ENCODE measurements at regions not wholly inside any gene's neighbourhood (a gene's known extent, or its start where the extent isn't known, plus 50 kb on each side); places are given as distances from the start of the nearest gene placed in this dataset.

- TF ChIP-seq POLR2A (IDR thresholded peaks at IDR 0.05) (no peak), CTCF (IDR thresholded peaks at IDR 0.05) (no peak)
Observed at GRCh38 chr1:88378560-88378959, 305.5 kb upstream of the PKN2 start.
